GM19467 (cell line): ENCODE measurements at regions not wholly inside any gene's neighbourhood (a gene's known extent, or its start where the extent isn't known, plus 50 kb on each side); places are given as distances from the start of the nearest gene placed in this dataset.
A peak's percentile ranks its signal among the peaks of the same experiment; 100 is the strongest.
"Not testable (repeated sequence)": the region's sequence is repeated elsewhere in the genome, so short reads cannot be mapped to it uniquely, and the experiment has no call there.

Experiments used
- ATAC-seq: cut with Tn5 transposase; IDR thresholded peaks from one replicate; pipeline ENCODE4 v1.9.1; 2021; ENCODE audit warnings: mild to moderate bottlenecking, moderate library complexity; ENCODE audit not compliant: unreplicated experiment

GRCh38 chr6:118719351-118720124 is 68.1 kb upstream of the CEP85L start:
- ATAC-seq: no peak

DNA sequence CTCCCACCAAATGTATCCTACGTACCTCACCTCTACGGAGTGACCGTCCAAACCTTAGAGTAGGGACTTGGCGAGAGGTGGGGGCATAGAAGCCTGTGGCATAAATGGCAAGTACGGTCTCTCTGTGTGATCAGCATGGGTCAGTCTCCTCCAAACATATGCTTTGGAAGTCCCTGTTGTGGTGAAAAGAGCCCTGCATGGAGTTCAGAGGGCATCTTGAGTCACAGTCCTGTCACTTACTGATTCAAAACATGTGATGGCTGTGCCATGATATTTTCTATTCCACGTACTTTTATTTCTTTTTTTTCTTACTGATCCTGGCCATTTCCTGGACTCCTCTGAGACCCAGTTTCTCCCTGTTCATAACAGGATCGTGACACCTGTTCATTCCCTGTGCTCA is 67.5 kb upstream of the CEP85L start:
- no peak for ATAC-seq

- ATAC-seq: no peak
Observed at GRCh38 chr6:118718297-118718696, 66.9 kb upstream of the CEP85L start.

DNA sequence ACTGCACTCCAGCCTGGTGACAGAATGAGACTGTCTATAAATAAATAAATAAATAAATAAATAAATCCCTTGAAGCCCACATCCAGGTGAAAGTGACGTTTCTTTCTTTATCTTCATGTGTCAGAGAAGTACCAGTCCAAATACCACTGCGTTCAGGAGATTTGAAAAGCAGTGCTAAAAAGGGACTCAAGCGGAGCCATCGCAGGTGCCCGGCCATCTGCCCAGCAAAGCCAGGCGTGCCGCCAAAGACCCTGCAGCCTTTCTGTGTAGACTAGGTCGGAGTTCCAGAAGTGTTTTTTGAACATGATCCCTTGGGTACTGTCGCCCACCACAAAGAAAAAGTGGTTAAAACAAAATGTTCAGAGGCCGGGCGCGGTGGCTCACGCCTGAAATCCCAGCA is 65.7 kb upstream of the CEP85L start:
- ATAC-seq: no peak

DNA sequence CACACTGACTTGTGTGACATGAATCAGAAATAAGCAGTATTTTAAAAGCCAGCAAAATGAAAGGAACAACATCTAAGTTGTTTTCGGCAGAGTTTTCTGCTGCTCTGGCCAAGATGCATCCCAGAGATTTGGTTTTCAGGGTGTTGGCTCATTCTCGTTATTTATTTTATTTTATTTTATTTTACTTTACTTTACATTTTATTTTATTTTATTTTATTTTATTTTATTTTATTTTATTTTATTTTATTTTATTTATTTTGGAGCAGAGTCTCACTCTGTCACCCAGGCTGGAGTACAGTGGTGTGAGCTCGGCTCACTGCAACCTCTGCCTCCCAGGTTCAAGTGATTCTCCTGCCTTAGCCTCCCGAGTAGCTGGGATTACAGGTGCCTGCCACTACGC is 64.5 kb upstream of the CEP85L start:
- ATAC-seq: not testable (repeated sequence)

DNA sequence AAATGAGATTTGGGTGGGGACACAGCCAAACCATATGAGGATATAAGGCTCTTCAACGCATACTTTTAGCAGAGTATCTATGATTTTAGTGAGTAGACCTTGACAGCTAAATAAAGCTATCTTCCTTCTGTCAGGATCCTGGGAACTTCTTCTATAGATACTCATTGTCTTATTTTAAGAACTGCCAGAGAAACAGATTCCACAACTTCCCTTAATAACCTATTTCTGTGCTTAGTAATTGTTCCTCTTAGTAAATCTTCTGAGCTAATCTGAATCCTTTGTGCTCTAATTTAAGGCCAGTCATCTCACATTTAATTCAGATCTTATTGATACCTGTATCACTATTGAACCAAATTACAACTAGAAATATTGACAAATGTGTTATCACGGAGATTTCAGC is 64.0 kb upstream of the CEP85L start:
- ATAC-seq: no peak

- no peak for ATAC-seq
Observed at GRCh38 chr6:118714756-118715155, 63.4 kb upstream of the CEP85L start.

DNA sequence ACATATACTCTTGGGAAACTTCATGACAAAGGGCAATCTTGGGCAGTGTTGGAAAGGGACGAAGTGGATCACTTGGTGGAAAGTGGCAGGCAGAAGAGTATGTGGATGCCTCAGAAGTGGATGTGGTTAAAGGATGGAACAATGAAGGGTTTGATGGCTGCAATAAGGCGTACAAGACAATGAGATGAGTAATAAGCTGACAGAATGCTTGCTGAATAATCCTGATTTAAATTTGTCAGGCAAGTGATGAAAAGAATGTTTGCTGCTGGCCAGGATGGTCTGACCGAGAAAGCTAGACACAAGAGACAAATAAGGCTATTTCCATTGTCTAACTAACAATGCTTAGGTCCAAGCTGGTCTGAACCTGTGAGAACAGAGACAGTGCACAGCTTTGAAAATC is 61.6 kb upstream of the CEP85L start:
- ATAC-seq: no peak

DNA sequence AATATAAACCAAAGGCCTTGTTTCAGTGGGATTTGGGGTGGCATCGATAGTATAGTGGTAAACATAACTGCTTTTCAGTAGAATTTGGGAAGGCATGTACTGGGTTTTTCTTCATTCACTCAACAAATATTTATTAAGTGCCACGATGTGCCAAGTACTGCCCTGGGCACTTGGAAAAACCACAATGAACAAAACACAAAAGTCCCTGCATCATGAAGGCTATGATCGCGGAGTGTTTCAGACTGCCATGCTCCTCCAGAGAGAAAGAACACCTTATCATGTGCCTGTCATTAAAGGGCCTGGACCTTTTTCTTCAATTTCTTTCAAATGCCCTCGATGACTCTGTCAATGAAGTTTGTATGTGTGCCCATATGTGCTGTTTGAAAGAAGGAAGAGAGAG is 59.2 kb upstream of the CEP85L start:
- no peak for ATAC-seq

DNA sequence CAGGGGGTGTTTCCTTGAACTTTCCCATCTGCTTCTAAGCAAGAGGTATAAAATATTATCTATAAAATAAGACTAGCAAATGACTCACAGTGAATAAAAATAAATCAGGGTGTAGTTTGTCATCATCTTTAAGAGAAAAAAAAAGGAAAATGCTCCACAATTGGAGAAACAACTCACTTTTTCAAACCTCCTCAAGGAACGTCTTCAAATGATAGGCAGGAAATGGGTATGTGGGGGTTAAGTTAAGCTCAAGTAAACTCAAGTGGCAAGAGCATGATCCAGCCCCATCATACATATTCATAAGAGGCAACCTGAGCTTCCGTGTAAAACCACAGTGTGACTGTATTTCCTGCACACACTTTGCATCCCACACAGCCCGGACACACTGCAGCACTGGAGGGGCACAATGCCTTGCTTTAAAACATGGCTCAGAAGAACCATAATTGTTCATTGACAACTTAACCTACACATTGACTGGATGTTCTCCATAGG is 58.5 kb upstream of the CEP85L start:
- ATAC-seq: peak; percentile 87

DNA sequence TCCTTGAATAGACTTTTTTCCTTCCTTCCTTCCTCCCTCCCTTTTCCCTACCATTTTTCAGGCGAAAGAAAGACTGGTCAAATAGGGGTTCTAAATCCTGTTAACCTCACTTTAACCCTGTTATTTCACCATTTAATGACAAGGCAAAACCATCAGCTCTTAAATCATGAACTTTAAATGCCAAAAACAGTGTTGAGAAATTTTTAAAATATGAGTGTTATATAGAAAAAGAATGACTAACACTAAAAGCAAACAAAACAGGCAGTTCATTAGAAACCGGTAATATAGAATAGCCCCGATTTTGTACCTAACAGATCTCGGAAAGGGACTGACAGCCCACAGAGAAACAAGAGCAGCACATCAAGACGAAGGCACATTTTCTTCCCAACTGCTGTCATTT is 57.4 kb upstream of the CEP85L start:
- ATAC-seq: no peak

- no peak for ATAC-seq
Observed at GRCh38 chr6:118708055-118708454, 56.7 kb upstream of the CEP85L start.

- no peak for ATAC-seq
Observed at GRCh38 chr6:118706702-118707101, 55.3 kb upstream of the CEP85L start.

DNA sequence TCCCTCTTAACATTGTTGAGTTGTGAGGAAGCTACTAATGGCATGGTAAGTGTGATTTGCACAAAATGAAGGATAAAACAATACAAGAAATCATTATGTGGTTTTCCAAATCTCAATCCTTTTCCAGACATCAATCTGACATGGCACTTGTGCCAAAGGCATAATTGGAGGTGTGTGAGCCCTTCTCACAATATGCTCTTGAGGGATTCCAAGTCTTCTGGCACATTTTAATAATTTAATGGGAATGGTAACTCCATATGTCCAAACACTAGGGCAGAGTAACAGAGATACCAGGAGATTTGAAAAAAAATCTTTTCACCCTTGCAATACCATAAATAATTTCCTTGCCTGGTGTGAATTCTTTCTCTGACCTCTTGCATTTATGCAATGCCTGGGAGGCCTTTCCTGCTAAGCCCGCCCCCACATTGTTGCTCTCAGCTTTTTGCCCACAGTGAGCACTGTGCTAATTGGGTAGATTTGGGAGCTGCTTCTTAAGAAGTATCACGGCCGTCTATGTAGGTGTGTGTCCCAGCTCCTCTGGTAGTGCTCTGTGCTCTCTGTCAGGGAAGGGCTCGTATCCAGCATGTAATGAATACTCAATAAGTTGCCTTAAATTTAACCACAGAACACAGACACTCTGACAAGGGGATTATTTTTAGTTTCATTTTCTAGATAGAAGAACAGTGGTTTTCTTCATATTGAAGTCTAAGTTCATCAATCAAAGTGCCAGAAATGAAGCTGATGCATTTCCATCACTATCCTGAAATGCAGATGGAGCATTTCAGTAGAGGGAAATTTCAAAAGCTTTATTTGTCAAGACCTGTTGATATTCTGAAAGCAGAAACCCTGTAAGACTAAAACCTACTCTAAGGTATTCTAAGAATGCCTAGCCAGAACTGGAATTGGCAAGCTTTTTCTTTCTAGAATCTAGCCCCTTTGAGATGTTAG is 54.4 kb upstream of the CEP85L start:
- peak; percentile 28 for ATAC-seq

GRCh38 chr6:118704915-118705314 is 53.5 kb upstream of the CEP85L start:
- no peak for ATAC-seq

GRCh38 chr6:118701260-118701659 is 49.9 kb upstream of the CEP85L start:
- ATAC-seq: not testable (repeated sequence)
